HL-60 (cell line): ENCODE measurements at regions not wholly inside any gene's neighbourhood (a gene's known extent, or its start where the extent isn't known, plus 50 kb on each side); places are given as distances from the start of the nearest gene placed in this dataset.

Source experiments
- CTCF ChIP-seq: IDR thresholded peaks from one replicate; pipeline ENCODE4 v1.5.1; 2011; ENCODE audit warnings: low read length, control low read depth, inconsistent platforms; ENCODE audit not compliant: insufficient read depth
- GABPA ChIP-seq: IDR thresholded peaks from 2 replicates; pipeline ENCODE4 v1.6.1; 2012; ENCODE audit warnings: low read depth
- POLR2AphosphoS5 ChIP-seq: IDR thresholded peaks from 2 replicates; pipeline ENCODE4 v1.6.1; 2012; ENCODE audit warnings: low read depth
- REST ChIP-seq: IDR thresholded peaks from 2 replicates; pipeline ENCODE4 v1.6.1; 2012; ENCODE audit warnings: low read depth; ENCODE audit not compliant: insufficient replicate concordance
- SPI1 ChIP-seq: IDR thresholded peaks from 2 replicates; pipeline ENCODE4 v1.6.1; 2012; ENCODE audit warnings: low read depth, mild to moderate bottlenecking, borderline replicate concordance

- TF ChIP-seq CTCF (no peak), REST (no peak), GABPA (no peak), POLR2AphosphoS5 (no peak), SPI1 (no peak)
These were observed 265.0 kb upstream of the EPHA7 start for GRCh38 chr6:93684339-93684738.
